GM21423 (cell line): ENCODE measurements at regions not wholly inside any gene's neighbourhood (a gene's known extent, or its start where the extent isn't known, plus 50 kb on each side); places are given as distances from the start of the nearest gene placed in this dataset.
"Not testable (repeated sequence)": the region's sequence is repeated elsewhere in the genome, so short reads cannot be mapped to it uniquely, and the experiment has no call there.

Experiments used
- ATAC-seq: cut with Tn5 transposase; IDR thresholded peaks from one replicate; pipeline ENCODE4 v1.9.1; 2021; ENCODE audit warnings: mild to moderate bottlenecking, moderate library complexity; ENCODE audit not compliant: unreplicated experiment

DNA sequence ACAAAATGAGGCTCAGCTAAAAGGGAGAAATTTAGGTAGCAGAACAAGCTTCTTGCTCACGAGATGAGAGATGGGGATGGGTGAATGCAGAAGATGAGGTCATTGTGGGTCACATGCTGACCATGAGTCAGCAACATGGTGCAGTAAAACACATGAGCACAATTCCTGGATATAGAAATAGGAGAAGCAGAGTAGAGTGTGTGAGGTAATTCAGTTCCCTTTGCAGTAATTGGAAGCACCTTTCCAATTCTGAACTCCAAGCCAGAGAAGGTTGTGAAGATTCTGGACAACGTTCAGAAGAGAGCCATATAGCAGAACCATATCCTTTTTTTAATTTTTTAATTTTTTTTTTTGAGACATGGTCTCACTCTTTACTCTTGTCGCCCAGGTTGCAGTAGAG, 62.0 kb upstream of the LMNTD1 start:
- ATAC-seq: no peak

DNA sequence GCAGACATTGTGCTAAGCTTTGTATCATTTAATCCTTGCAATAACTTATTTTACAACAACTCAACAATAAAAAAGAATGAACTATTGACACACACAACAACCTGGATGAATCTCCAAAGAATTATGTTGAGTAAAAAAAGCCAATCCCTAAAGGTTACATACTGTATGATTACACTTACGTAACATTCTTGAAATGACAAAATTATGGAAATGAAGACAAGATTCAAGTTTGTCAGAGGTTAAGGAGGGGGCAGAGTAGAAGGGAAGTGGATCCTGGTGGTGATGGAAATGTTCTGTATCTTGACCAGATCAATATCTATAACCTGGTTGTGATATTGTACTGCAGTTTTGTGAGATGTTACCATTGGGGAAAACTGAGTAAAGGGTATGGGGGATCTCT, 63.2 kb upstream of the LMNTD1 start:
- ATAC-seq: no peak

GRCh38 chr12:25617991-25618390, 64.9 kb upstream of the LMNTD1 start:
- no peak for ATAC-seq

- no peak for ATAC-seq
Observed at GRCh38 chr12:25623816-25624215, 70.7 kb upstream of the LMNTD1 start.

GRCh38 chr12:25625146-25625545, 72.1 kb upstream of the LMNTD1 start:
- ATAC-seq: no peak

- ATAC-seq: no peak
Observed at GRCh38 chr12:25629341-25629740, 76.3 kb upstream of the LMNTD1 start.

DNA sequence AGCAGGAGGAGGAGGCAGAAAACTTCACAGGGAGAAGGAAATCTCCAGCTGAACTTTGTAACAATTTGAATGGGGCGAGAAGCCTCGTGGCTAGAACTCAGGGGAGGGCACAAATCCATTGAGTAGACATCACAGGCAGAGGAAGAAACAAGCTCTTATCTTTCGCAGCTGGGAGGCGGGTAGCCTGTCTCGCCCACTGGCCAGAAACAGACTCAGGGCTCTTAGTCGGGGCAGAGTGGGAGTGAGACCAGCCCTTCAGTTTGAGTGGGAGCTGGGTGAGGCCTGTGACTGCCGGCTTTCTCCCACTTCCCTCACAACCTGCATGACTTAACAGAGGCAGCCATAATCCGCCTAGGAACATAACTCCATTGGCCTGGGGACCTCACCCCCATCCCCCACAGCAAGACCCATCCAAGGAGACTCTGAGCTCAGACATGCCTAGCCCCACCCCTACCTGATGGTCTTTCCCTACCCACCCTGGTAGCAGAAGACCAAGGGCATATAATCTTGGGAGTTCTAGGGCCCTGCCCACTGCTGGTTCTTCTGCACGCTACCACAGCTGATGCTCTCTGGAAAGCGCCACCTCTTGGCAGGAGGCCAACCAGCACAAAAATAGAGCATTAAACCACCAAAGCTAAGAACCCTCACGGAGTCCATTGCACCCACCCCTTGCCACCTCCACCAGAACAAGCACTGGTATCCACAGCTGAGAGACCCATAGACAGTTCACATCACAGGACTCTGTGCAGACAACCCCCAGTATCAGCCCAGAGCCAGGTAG, 77.8 kb upstream of the LMNTD1 start:
- ATAC-seq: not testable (repeated sequence)

DNA sequence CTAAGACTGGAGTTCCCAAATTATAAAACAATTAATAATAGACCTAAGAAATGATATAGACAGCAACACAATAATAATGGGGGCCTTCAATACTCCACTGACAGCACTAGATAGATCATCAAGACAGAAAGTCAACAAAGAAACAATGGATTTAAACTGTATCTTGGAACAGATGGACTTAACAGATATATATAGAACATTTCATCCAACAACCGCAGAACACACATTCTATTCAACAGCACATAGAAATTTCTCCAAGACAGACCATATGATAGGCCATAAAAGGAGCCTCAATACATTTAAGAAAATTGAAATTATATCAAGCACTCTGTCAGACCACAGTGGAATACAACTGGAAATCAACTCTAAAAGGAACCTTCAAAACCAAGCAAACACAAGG, 80.1 kb upstream of the LMNTD1 start:
- not testable (repeated sequence) for ATAC-seq

DNA sequence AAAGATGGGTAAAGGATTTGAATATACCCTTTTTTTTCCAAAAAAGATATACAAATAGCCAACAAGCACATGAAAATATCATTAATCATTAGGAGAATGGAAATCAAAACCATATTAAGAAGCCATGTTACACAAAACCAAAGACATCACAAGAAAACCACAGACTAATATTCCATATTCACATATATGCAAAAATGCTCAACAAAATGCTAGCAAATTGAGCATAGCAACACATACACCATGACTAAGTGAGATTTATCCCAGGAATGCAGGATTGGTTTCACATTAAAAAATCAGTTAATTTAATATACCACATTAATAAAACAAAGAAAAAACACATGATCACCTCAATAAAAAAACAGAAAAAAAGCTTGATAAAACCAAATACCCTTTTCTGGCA, 84.7 kb upstream of the LMNTD1 start:
- no peak for ATAC-seq

GRCh38 chr12:25639406-25639805, 86.3 kb upstream of the LMNTD1 start:
- ATAC-seq: no peak

GRCh38 chr12:25644979-25645378, 91.9 kb upstream of the LMNTD1 start:
- no peak for ATAC-seq

GRCh38 chr12:25645427-25645826, 92.3 kb upstream of the LMNTD1 start:
- no peak for ATAC-seq

- ATAC-seq: no peak
Observed at GRCh38 chr12:25651931-25652330, 98.8 kb upstream of the LMNTD1 start.

DNA sequence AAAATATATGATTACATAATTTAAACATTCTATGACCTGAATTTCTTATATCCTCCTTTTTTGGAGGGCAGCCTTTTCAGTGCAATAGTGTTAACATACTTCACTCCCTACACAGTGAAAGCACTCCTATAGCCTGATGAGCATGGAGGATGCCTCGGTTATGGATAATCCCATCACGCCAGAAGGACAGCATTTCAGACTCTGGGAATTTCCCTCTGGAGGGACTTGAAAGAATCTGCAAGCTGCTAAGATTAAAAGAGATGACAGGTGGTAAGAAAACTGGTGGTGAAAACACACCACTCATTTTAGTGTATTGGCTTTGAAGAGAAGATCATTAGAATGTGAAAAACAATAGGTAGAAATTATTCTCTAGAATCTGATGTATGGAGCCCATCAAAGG, 99.3 kb upstream of the LMNTD1 start:
- ATAC-seq: no peak

- no peak for ATAC-seq
Observed at GRCh38 chr12:25653487-25654175, 100.5 kb upstream of the LMNTD1 start.

GRCh38 chr12:25655702-25656101, 102.6 kb upstream of the LMNTD1 start:
- ATAC-seq: no peak

DNA sequence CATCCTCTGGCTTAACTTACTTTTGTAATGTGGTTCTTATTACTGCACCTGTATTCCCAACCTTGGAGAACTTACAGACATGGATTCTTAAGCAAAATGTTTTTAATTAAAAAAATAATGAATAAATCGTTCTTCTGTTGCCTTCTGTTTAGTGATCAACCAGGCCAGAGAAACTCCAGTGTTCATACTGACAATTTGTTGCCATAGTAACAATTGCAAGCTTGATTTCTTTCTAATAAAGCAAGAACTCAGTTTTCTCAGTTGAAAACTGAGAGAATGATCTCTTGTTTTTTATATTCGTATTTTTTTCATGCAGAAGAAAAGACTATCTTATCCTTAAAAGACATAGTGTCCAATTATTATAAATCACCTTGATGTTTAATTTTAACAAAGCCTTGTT, 106.5 kb upstream of the LMNTD1 start:
- ATAC-seq: no peak

GRCh38 chr12:25670076-25671055, 117.3 kb upstream of the LMNTD1 start:
- ATAC-seq: no peak

GRCh38 chr12:25675808-25676207, 122.7 kb upstream of the LMNTD1 start:
- ATAC-seq: no peak

DNA sequence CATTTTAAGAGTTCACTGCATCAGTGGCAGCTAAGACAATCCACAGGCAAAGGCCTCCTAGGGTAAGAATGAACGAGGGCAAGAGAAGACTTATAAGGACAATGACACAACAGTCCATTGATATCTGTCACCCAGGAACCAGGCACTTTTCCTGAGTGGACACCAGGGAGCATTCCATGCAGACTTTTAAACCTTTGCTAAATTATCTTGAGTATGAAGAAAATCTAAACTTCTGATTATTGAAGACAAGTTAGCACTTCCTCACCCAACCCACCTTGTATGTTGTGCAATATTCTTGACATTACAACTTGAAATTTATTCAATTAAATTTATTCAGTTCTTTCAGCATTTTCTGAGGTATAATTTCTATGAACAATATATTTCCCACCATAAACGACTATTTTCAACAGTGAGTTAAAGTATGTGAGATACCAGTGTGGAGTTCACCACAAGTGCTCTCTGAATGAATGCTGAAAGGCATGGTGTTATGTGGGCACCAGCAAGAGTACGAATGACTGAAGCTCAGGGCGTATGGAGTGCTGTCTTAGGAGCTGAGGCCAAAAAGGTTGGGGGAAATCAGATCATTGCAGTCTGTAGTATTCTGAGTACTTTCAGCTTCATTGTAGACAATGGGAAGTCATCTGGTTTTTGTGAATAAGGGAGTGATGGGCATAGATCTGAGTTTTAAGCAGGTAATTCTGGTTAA, 124.3 kb upstream of the LMNTD1 start:
- no peak for ATAC-seq

GRCh38 chr12:25681580-25681979, 128.5 kb upstream of the LMNTD1 start:
- ATAC-seq: no peak
